ENCODE measurements at regions not wholly inside any gene's neighbourhood (a gene's known extent, or its start where the extent isn't known, plus 50 kb on each side); places are given as distances from the start of the nearest gene placed in this dataset.

DNA sequence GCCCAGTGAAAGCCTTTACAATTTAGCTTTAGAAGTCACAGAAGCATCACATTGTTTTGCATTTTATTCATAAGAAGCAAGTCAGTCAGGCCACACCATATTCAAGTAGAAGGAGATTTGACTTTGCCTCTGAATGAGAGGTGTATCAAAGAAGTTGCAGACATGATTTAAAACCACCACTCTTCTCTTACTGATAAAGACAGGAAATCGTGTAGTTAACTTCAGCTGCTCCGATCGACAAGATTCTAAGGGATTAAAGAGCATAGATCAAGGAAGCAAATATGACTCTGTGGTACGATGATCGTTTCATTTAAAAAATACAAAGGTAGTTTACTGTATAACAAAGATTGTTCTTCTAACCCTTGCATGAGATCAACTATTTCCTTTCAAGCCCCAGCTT is 328.0 kb upstream of the PPP1R2C start:
- H3F3A ChIP-seq (ENCODE audit: insufficient read depth, low read length) = no peaks in the 10 kb centered on the region
- no peak for DNase-seq
- no peak overlapping the region for H2AFZ ChIP-seq (ENCODE audit: low read length)
- H3K9ac ChIP-seq (ENCODE audit: low read length) = no peak overlapping the region
- H3K79me2 ChIP-seq (ENCODE audit: low read length) = no peaks in the 10 kb centered on the region
- no peaks in the 10 kb centered on the region for H3K9me3 ChIP-seq (replicated peaks; ENCODE audit: insufficient read depth, low read length)
- no peaks in the 10 kb centered on the region for H3K9me2 ChIP-seq (replicated peaks; ENCODE audit: insufficient read depth, low read length)
- H4K20me1 ChIP-seq (ENCODE audit: insufficient read depth, low read length) = no peaks in the 10 kb centered on the region
- no peak overlapping the region for H3K4me3 ChIP-seq (ENCODE audit: low read length)
- H3K27ac ChIP-seq (ENCODE audit: low read length) = no peak overlapping the region
- no peak overlapping the region for H3K4me2 ChIP-seq (ENCODE audit: low read depth, low read length)
- no peaks in the 10 kb centered on the region for H3K4me1 ChIP-seq (ENCODE audit: low read length)
- H3K36me3 ChIP-seq (replicated peaks; ENCODE audit: insufficient read depth, low read length) = no peaks in the 10 kb centered on the region
- TF ChIP-seq EZH2 (optimal IDR thresholded peaks at IDR 0.05; ENCODE audit: low read depth, low read length) (no peak), EZH2phosphoT487 (IDR thresholded peaks at IDR 0.05; ENCODE audit: low read length) (no peak)
- TF ChIP-seq, protein P1, sequence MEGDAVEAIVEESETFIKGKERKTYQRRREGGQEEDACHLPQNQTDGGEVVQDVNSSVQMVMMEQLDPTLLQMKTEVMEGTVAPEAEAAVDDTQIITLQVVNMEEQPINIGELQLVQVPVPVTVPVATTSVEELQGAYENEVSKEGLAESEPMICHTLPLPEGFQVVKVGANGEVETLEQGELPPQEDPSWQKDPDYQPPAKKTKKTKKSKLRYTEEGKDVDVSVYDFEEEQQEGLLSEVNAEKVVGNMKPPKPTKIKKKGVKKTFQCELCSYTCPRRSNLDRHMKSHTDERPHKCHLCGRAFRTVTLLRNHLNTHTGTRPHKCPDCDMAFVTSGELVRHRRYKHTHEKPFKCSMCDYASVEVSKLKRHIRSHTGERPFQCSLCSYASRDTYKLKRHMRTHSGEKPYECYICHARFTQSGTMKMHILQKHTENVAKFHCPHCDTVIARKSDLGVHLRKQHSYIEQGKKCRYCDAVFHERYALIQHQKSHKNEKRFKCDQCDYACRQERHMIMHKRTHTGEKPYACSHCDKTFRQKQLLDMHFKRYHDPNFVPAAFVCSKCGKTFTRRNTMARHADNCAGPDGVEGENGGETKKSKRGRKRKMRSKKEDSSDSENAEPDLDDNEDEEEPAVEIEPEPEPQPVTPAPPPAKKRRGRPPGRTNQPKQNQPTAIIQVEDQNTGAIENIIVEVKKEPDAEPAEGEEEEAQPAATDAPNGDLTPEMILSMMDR (IDR thresholded peaks at IDR 0.05; ENCODE audit: low read length) = no peak
- no peaks in the 10 kb centered on the region for H3K27me3 ChIP-seq (replicated peaks; ENCODE audit: insufficient read depth, low read length)

DNA sequence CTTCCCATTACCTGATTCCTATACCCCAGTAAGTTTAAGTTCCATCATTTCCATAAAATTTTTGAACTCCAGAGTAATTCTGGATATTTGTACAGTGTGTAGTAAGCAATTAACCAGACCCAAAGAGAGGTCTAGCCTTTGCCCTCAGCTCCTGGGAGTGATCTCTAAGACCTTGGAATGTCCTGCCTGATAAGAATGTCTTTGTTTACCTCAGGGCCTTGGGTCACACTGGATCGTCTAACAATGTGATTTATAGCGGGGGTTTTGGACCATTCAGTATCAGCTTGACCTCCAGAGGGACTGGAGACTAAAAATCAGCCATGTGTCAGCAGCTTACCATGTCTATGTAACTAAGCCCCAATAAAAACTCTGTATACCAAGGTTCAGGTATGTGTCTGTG is 330.9 kb upstream of the PPP1R2C start:
- Histone ChIP-seq H2AFZ (ENCODE audit: low read length) (no peak overlapping the region), H3K27ac (ENCODE audit: low read length) (no peak overlapping the region), H3K9ac (ENCODE audit: low read length) (no peak overlapping the region), H3K4me3 (ENCODE audit: low read length) (no peak overlapping the region), H3K4me2 (ENCODE audit: low read depth, low read length) (no peak overlapping the region), H3F3A (ENCODE audit: insufficient read depth, low read length) (no peaks in the 10 kb centered on the region), H3K79me2 (ENCODE audit: low read length) (no peaks in the 10 kb centered on the region), H3K9me2 (replicated peaks; ENCODE audit: insufficient read depth, low read length) (no peaks in the 10 kb centered on the region), H3K36me3 (replicated peaks; ENCODE audit: insufficient read depth, low read length) (no peaks in the 10 kb centered on the region), H3K4me1 (ENCODE audit: low read length) (no peaks in the 10 kb centered on the region), H3K9me3 (replicated peaks; ENCODE audit: insufficient read depth, low read length) (no peaks in the 10 kb centered on the region), H4K20me1 (ENCODE audit: insufficient read depth, low read length) (no peaks in the 10 kb centered on the region), H3K27me3 (replicated peaks; ENCODE audit: insufficient read depth, low read length) (no peaks in the 10 kb centered on the region)
- no peak for DNase-seq
- no peak for TF ChIP-seq EZH2phosphoT487 (IDR thresholded peaks at IDR 0.05; ENCODE audit: low read length)
- TF ChIP-seq, protein P1 (IDR thresholded peaks at IDR 0.05; ENCODE audit: low read length) = no peak
- TF ChIP-seq EZH2 (optimal IDR thresholded peaks at IDR 0.05; ENCODE audit: low read depth, low read length) = no peak

DNA sequence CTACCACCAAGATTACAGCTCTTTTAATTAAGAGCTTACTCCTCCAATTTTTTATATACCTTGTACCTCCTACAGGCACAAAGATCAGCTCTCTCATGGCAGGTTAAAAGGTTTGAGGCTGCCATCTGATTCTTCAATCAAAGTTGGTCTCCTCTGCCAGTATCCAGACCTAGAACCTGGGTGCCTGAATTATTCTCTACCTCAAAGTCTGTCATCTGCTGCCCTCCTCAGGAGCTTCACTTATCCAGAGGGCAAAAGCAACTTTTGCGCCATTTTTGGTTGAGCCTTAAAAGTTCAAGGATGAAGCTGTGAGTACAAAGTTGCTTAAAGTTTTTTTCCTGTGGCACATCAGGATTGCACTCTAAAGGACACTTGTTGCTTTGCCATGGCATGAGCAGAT is 343.7 kb upstream of the PPP1R2C start:
- Histone ChIP-seq H3K27me3 (replicated peaks; ENCODE audit: insufficient read depth, low read length) (no peaks in the 10 kb centered on the region), H3K4me1 (ENCODE audit: low read length) (no peaks in the 10 kb centered on the region), H3K36me3 (replicated peaks; ENCODE audit: insufficient read depth, low read length) (no peaks in the 10 kb centered on the region), H3K79me2 (ENCODE audit: low read length) (no peaks in the 10 kb centered on the region), H3K9ac (ENCODE audit: low read length) (no peak overlapping the region), H3K27ac (ENCODE audit: low read length) (no peak overlapping the region), H3K9me3 (replicated peaks; ENCODE audit: insufficient read depth, low read length) (no peaks in the 10 kb centered on the region), H3F3A (ENCODE audit: insufficient read depth, low read length) (no peaks in the 10 kb centered on the region), H3K4me2 (ENCODE audit: low read depth, low read length) (no peak overlapping the region), H3K4me3 (ENCODE audit: low read length) (no peak overlapping the region), H3K9me2 (replicated peaks; ENCODE audit: insufficient read depth, low read length) (no peaks in the 10 kb centered on the region), H2AFZ (ENCODE audit: low read length) (no peak overlapping the region), H4K20me1 (ENCODE audit: insufficient read depth, low read length) (no peaks in the 10 kb centered on the region)
- no peak for DNase-seq
- TF ChIP-seq, protein P1 (IDR thresholded peaks at IDR 0.05; ENCODE audit: low read length) = no peak
- TF ChIP-seq EZH2 (optimal IDR thresholded peaks at IDR 0.05; ENCODE audit: low read depth, low read length) = no peak
- TF ChIP-seq EZH2phosphoT487 (IDR thresholded peaks at IDR 0.05; ENCODE audit: low read length) = no peak
